NCI-H1092 (cell line): ENCODE measurements at regions not wholly inside any gene's neighbourhood (a gene's known extent, or its start where the extent isn't known, plus 50 kb on each side); places are given as distances from the start of the nearest gene placed in this dataset.

Source experiments
- DNase-seq: peaks from one replicate; lab custom pipeline; 2025; lab: John Stamatoyannopoulos, UW

DNA sequence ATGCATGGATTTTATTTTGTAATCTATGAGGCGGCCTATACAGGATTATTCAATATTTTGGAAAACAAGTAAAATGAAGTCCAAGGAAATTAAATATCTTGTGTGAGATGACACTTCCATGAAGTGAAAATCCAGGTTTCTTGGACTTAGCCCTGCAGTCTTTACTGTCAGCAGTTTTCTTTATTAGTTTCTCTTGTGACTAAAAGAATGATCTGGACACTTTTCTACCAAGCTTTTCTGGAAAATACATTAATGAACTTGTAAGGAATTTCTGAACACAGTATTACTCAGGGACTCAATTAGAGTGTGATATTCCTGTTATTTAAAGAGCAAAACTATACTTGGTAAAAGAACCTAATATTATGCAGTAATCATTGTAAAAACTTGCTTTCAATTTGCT, 610.4 kb upstream of the SLC8A1 start:
- no peak for DNase-seq

DNA sequence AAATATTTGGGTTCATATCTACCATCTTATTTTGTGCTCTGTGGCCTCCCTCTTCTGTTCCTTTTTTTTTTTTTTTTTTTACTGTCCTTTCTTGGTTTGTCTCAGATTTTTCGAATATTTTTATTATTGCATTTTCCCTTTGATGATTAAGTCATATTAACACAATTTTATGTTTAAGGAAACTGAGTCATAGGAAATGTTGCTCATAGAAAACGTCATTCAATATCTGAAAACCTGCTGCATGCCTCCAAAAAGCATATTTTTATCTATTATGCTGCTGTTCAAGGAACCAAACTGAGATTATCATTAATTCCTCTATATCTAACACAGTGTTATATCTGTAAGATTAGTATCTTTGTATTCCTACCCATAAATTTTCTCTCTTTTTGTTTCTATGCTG, 614.3 kb upstream of the SLC8A1 start:
- no peak for DNase-seq

DNA sequence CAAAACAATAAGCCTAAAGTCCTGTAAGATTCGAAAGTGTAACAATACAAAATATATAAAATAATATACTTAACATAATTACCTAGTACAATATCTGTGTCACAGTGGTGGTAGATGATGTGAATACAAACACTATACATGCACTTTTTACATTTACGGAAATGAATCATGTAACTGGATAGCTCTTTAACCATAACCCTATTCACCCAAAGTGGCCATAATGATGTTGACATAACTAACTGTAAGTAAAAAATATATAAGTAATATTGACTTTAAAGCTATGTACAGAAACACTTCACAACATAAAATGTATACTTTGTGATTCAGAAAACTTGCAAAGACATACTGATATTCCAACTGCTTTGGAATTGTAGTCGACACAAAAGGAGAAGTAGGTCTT, 616.9 kb upstream of the SLC8A1 start:
- no peak for DNase-seq

DNA sequence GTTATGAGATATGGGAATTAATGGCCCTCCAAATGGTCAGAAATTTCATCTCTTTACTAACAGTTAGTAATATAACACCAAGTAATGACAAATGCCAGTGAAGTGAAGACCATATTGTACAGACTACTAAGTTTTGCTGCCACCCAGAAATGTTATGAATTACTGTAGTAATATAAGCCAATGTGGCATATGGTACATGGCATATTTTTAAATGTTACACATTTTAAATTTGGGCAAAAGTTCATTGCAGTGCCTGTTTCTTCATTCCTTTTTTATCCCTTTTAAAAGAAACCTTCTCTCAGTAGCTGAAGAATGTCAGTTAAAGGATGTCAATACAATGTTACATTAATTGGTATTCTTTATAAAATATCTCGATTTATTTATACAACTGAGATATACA, 626.5 kb upstream of the SLC8A1 start:
- no peak for DNase-seq

DNA sequence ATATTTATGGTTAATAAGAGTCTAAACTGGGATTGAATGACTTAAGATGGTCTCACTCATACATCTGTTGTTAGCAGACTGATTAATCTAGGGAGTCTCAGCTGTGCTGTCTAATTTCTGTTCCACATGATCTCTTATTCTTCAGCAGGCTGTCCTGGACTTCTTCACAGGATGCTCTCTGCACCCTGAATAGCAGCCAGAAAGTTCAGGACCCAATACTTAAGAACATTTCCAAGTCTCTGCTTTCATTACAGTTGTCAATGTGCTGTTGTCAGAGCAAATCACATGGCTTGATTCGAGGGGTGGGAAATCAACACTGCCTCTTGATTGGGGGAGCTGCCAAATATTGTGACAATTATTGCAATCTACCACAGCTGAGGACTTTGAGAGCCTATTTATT, 627.1 kb upstream of the SLC8A1 start:
- no peak for DNase-seq

DNA sequence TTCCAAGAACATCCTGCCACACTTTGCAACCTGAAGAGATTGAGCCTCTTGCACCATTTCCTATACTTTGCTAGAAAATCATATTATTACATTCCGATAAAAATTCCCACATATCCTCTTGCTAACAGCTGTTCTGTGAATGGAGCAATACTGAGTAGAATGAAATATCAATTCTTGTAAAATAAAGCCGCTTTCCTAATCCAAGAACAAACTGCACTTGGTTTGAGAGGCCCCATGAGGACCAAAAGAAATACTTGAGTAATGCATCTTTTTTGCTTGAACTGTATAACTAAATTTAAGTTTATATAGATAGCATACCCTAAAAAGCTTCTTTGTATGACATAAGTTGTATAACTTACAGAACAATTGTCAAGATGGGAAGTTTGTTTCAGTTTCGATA, 632.4 kb upstream of the SLC8A1 start:
- no peak for DNase-seq

DNA sequence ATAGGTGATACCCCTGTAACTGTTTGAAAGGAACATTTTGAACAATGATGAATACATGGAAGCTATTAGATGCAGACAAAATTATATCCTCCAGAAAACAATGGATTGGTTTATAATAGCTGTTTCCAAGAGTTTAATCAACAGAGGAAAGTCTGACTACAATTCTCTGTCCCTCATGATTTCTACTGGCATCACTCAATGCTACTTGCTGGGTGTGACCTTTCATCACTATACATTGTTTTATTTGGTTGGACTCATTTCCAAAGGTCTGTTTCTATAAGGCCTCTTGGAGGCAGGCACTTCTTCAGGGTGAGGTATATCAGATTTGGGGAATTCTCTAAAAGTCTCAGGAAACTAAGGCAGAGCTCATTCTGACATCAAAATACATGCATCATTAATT, 636.1 kb upstream of the SLC8A1 start:
- no peak for DNase-seq

DNA sequence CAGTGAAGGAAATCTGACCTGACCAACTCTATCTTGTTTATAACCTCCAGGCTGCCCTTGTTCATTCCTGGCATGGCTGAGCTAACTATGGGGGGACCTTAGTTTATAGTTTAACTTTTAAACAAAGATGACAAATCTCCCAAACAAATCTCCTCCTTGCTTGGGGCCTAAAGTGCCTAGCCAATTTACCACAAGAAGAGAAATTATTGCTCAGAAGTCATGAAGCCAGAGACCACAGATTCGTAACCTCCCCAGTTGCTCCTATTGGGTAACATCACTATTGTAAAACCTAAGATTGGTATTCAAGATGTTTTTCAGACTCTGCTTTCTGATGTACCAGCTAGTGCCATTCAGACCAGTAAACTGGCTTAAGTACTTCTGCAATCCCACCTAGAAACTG, 649.4 kb upstream of the SLC8A1 start:
- DNase-seq, result no peak

DNA sequence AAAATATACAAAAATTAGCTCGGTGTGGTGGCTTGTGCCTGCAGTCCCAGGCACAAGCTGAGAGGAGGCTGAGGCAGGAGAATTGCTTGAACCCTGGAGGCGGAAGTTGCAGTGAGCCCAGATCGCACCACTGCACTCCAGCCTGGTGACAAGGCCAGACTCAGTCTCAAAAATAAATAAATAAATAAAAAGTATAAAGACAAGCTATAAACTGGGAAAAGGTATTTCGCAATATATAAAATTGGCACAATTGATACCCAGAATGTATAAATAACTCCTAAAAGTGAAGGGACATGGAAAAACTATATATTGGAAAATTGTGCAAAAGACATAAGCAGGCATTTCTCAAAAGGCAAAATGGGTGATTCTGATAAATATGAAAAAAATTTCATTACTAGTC, 657.9 kb upstream of the SLC8A1 start:
- DNase-seq, result no peak

DNA sequence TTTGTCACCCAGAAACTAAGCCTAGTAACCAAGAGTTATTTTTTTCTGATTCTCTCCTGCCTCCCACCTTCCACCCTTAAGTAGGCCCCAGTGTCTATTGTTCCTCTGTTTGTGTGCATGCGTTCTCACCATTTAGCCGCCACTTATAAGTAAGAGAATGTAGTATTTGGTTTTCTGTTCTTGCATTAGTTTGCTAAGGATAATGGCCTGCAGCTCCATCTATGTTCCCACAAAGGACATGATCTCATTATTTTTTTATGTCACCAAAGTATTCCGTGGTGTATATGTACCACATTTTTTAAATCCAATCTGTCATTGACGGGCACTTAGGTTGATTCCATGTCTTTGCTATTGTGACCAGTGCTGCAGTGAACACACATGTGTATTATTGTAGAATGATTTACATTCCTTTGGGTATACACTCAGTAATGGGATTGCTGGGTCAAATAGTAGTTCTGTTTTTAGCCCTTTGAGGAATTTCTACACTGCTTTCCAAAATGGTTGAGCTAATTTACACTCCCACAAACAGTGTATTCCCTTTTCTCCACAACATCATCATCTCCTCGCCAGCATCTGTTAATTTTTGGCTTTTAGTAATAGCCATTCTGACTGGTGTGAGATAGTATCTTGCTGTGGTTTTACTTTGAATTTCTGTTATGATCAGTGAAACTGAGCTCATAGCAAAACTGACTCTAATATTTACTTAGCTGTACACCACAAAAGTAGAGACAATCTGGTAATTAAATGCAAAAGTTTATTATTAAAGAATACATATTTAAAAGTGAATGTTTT, 660.1 kb upstream of the SLC8A1 start:
- DNase-seq, result no peak

DNA sequence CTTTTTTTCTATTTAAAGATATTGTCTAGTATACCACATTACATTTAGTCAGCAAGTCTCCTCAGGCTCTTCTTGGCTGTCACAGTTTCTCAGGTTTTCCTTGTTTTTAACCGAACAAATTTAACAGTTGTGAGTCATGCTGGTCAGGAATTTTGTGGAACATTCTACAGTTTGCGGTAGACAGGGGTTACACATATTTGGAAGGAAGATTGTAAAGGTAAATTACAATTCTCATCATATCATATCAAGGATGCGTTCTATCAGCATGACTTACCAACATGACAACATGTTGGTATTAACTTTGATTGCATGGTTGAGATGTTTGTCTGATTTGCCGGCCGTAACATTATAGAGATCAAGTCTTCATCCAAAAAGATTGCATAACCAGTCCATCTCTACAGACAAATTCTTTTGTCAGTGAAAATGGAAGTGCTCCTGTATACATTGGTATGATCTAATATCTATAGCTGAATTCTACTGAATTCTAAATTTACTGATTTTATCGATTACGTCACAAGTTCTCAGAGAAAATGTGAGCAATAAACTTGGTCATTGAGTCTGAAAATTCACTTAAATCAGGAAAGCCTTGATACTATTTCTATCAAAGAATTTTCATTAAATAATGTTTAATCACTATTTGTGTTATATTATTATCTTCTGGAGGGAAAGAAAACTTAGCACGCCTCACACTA, 664.4 kb upstream of the SLC8A1 start:
- DNase-seq, result no peak

DNA sequence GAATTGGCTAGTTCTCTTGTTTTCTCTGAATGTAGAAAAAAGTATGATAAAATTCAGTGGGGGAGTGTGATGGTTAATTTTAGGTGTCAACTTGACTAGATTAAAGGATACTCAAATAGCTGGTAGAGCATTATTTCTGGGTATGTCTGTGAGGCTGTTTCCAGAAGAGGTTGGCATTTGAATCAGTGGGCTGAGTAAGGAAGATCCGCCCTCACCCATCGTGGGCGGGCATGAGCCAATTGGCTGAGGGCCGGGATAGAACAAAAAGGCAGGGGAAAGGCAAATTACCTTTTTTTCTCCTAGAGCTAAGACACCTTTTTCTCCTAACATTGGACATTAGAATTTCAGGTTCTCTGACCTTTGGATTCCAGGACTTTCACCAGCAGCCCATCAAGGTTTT, 667.6 kb upstream of the SLC8A1 start:
- no peak for DNase-seq

DNA sequence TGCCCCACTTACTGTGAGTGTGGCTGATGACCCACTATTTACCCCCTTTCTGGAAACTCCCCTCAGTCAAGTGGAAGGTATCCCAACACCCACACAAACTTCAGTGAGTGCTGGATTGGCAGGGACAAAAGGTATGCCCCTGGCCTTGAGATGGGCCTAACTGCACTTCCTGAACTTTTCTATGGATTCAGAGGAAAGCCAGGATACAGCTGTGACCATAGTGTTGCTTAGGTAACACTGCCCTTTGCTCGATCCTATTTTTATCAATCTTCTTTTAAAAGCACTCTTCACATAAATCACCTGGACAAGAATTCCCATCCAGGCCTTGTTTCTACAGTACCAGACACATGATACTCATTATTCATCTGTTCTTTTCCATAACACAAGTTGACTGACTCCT, 671.5 kb upstream of the SLC8A1 start:
- no peak for DNase-seq

DNA sequence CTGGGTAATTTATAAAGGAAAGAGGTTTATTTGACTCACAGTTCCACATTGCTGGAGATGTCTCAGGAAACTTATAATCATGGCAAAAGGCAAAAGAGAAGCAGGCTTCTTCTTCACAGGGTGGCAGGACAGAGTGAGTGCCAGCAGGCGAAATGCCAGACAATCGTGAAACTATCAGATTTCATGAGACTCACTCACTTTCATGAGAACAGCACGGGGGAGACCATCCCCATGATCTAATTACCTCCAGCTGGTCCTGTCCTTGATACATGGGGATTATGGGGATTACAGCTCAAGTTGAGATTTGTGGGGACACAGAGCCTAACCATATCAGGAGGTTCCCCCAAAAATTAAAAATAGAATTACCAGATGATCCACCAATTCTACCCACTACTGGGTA, 675.5 kb upstream of the SLC8A1 start:
- no peak for DNase-seq

DNA sequence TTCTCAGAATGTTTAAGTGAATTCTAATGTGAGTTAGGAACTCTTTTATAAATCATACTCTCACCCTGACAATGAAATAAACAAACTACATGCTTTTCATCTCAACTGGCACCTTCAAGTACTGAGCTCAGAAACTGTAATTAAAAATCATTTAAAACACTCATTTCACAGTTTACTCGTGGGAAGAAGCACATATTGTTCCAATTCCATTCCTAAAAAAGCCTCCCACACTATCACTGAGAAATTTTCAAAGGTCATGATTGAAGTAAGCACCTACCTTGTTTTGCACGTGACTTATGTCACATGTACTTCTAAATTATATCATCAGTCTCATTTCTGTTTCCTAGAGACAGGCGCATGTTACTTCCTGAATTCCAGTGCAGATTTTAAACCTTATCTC, 678.1 kb upstream of the SLC8A1 start:
- DNase-seq, result no peak

DNA sequence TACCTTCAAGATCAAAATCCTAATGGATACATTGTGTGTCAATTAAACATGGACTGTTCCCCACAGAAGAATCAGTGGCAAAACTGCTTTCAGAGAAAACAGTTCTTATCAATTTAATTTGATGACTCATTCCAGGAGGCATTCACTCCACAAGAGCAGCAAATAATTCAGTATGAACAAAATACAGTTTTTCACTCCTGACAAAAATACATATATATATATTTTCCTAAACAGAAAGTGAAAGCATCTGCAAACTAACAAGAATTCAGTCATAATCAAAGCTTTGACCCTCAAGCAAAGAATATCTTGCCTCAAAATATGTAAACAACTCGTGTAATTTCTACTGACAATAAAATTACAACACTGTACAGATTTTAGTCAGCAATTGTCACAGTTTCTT, 685.1 kb upstream of the SLC8A1 start:
- DNase-seq, result no peak

DNA sequence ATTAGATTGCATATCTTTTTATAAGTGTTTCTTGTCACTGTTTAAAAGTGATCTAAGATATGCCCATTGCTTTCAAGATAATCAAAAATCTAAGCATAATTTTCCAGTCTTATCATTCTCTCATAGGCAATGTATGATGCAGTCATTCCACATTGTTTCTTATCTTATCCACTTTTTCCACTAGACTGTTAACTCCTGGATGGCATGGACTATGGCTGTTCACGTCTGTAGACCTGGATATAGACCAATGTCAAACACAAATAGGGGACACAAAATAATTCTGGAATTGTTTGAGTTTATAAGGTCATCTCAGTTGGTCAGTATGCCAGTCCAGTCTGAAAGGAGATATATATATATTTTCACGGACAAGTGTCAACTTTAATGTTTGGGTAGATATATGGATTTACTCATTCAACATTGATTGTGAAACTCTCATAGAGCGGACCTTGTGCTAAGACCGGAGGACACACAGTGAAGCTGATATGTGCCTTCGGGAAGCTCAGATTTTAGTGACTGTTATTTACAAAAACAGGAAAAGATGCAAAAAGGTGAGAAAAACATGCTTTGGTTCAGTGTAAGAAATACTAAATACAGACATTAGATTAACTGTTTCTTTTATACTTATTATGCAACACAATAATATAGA, 689.4 kb upstream of the SLC8A1 start:
- DNase-seq, result no peak

DNA sequence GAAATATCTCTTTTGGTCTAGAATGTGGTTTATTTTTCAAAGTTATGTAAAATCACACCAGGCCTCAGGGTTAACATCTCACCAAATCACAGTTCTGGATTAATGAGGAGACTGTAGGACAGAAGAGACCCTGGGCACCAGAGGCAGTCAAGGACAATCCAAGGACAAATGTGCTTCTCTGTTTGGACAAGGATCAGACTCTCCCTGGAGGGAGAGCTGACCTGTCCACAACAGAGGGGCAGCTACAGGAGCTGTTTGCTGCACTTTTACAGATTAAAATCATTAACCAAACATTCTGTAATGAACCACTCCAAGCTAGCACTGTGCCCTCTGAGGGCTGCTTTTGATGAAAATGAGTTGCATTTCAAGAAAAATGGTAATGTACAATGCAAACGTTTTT, 690.6 kb upstream of the SLC8A1 start:
- DNase-seq, result no peak

DNA sequence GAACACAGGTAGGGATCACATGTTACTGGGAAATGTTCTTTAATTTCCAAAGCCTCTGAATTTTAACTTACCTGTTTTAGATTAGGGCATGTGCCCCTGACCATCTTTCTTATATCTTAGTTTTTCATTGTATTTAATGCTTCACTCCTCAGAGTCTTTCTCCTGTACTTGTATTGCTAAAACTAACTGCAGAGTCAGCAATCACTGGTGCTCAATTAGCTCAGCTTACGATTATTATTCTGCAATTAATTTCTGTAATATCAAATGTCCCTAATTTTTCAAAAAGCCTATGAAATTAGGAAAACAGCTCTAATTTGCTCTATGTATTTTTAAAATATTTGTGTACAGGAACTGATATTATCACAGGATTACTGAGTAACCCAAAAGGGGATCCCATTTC, 693.2 kb upstream of the SLC8A1 start:
- DNase-seq, result no peak

DNA sequence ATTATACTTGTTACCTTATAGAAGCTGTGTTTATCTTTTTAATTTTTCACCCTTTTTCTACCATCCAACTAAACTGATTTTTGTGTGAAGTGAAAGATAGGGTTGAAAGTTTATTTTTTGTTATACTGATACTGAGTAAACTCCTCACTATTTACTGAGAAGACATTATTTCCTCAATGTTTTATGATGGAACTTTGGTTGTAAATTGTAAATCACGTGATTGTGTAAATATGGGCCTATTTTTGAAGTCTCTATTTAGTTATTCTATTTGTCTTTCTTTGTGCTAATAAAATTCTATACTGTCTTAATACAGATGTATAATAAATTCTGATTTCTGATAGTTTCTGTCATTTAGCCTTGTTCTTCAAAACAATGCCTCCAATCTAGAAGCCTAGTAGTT, 697.2 kb upstream of the SLC8A1 start:
- DNase-seq, result no peak

DNA sequence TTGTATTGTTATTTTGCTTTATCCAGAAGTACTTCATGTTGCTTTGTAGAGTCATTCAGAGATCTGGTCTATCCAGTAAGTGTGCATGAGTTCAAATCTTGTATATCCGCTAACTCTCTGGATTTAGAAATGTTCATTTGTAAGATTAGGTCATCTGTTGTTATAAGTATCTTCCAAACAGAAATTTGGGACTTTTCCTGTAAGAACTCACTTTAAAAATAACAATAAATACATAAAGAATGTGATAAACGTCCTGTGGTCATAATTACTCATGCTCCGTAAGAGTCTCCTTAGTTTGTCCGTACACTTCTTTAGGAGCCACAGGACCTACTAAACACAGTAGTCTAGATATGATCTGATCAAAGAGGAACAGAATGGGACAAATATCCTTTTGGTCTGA, 699.9 kb upstream of the SLC8A1 start:
- no peak for DNase-seq

DNA sequence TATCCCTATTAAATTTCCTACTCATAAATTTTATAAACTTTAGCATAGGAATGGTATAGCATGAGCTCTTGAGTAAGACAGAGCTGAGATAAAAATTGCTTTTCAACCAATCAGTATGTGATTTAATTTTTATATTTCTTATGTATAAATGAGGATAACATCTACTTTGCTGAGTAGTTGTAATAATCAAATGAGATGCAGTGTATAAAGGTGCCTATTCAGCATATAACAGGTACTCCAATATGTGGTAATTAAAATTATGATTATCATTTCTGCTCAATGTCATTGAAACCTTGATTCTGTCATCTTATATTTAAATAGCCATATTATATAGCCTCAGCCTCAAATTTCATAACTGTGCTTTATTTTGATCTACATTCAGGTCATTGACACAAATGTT, 700.4 kb upstream of the SLC8A1 start:
- DNase-seq, result no peak

DNA sequence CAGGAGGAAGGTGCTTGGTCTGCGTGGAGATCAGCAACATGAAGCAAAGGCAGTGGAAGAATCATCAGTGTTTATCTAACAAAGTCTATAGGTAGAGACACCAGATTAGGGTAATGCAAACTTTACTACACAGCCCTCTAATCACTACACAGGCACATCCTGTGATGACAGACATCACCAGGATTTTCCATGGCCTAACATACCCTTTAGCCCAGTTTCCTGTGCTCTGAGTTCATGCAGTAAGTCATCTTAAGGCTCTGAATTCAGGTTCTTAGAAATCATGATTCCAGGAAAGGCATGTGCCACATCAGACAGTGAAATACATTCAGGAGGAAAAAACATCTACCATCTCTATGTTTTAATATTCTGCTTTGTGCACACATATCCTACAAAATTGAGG, 708.5 kb upstream of the SLC8A1 start:
- DNase-seq, result no peak

DNA sequence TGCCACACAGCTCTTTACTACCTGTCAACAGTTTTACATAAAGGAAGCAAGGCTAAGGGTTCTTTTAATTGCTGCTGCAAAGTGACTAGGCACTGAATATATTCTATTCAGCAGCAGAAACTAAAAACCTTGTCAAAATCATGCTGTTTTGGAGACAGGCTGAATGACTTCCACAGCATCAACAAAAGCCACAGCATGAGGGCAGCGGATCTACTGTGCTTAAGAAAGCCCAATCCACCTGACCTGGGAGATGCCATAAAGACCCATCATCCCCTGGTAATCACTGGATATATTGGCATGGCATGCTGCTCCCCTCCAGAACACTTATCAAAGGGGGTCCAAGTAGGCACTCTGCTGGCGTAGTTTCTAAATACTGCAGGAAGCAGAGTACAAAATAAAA, 715.1 kb upstream of the SLC8A1 start:
- DNase-seq, result no peak
